ENCODE measurements at regions not wholly inside any gene's neighbourhood (a gene's known extent, or its start where the extent isn't known, plus 50 kb on each side); places are given as distances from the start of the nearest gene placed in this dataset.

- no peak overlapping the region for H3K4me3 ChIP-seq
- TF ChIP-seq POLR2A (IDR thresholded peaks at IDR 0.05) (no peak), CTCF (IDR thresholded peaks at IDR 0.05) (no peak)
- H3K27me3 ChIP-seq, result peaks cover 0 to 3% (median 0%) of the 10 kb centered on the region in 9 donors
- intact Hi-C loops (cut with DNase I), result loop anchor here in 9 of 10 donors (5.0 to 10.0 kb wide), 10 partner anchors 376 to 911 kb away; partner anchors contain the start of gene GAS1 (in 6 of the 9)
- H3K27ac ChIP-seq, result peak overlapping the region in 1 of 12 donors; percentile 3
- H3K4me1 ChIP-seq, result peaks cover 0 to 11% (median 0%) of the 10 kb centered on the region in 12 donors
- H3K9me3 ChIP-seq, result no peaks in the 10 kb centered on the region
- no peaks in the 10 kb centered on the region for H3K36me3 ChIP-seq
- peak in 1 of 4 donors; percentile 29 for ATAC-seq
- WGBS, 4 donors, result 74 to 81% (median 79%) methylated on average over 5 of the region's 5 CpGs
- no peak for DNase-seq
Observed at GRCh38 chr9:87322840-87323635, 174.6 kb upstream of the DAPK1 start.

GRCh38 chr9:87323928-87324327 is 173.7 kb upstream of the DAPK1 start:
- Histone ChIP-seq H3K36me3 (no peaks in the 10 kb centered on the region), H3K27me3 (peaks cover 0 to 3% (median 0%) of the 10 kb centered on the region in 9 donors), H3K4me1 (peaks cover 0 to 11% (median 0%) of the 10 kb centered on the region in 12 donors), H3K27ac (no peak overlapping the region), H3K4me3 (no peak overlapping the region), H3K9me3 (no peaks in the 10 kb centered on the region)
- peak in 1 of 4 donors; percentile 34 for ATAC-seq
- 61 to 71% (median 68%) methylated on average over 2 of the region's 2 CpGs for WGBS, 4 donors
- intact Hi-C loops (cut with DNase I), result loop anchor here (1.0 to 10.0 kb wide), 17 partner anchors 377 to 912 kb away; partner anchors contain the start of gene GAS1 (in 7 of the 10)
- TF ChIP-seq CTCF (IDR thresholded peaks at IDR 0.05) (no peak), POLR2A (IDR thresholded peaks at IDR 0.05) (no peak)
- DNase-seq, result no peak

- H3K36me3 ChIP-seq, result no peaks in the 10 kb centered on the region
- H3K4me3 ChIP-seq, result no peak overlapping the region
- H3K9me3 ChIP-seq, result no peaks in the 10 kb centered on the region
- ATAC-seq (peak in 3 of 4 donors; percentile 70 to 85 (median 71)), DNase-seq (no peak)
- TF ChIP-seq POLR2A (IDR thresholded peaks at IDR 0.05) (no peak), CTCF (IDR thresholded peaks at IDR 0.05) (peak; percentile 70 to 88 (median 82))
- peaks cover 0 to 11% (median 0%) of the 10 kb centered on the region in 12 donors for H3K4me1 ChIP-seq
- intact Hi-C loops (cut with DNase I), result loop anchor here (1.0 to 10.0 kb wide), 17 partner anchors 377 to 912 kb away; partner anchors contain the start of gene GAS1 (in 7 of the 10)
- no peak overlapping the region for H3K27ac ChIP-seq
- H3K27me3 ChIP-seq, result peaks cover 0 to 3% (median 0%) of the 10 kb centered on the region in 9 donors
- 1 to 2% (median 2%) methylated on average over 5 of the region's 5 CpGs for WGBS, 4 donors
Observed at GRCh38 chr9:87324613-87325194, 173.0 kb upstream of the DAPK1 start.

Data from heart left ventricle (tissue), 16 donors.